HUES48 (cell line): ENCODE measurements at regions not wholly inside any gene's neighbourhood (a gene's known extent, or its start where the extent isn't known, plus 50 kb on each side); places are given as distances from the start of the nearest gene placed in this dataset.

Source experiments
- H3K27ac ChIP-seq: one replicate; pipeline ENCODE4 v1.7.0; 2013; ENCODE audit warnings: low read depth, low read length, inconsistent platforms
- H3K27me3 ChIP-seq: 2 replicates; pipeline ENCODE4 v1.6.1; 2013; ENCODE audit warnings: mild to moderate bottlenecking, low read length; ENCODE audit not compliant: control insufficient read depth, insufficient read depth
- H3K36me3 ChIP-seq: 2 replicates; pipeline ENCODE4 v1.6.1; 2013; ENCODE audit warnings: low read length; ENCODE audit not compliant: control insufficient read depth, insufficient read depth
- H3K4me1 ChIP-seq: 2 replicates; pipeline ENCODE4 v1.6.1; 2013; ENCODE audit warnings: mild to moderate bottlenecking, low read length; ENCODE audit not compliant: control insufficient read depth, insufficient read depth
- H3K4me3 ChIP-seq: 2 replicates; pipeline ENCODE4 v1.5.1; 2013; ENCODE audit warnings: mild to moderate bottlenecking, low read depth, low read length
- H3K9ac ChIP-seq: 2 replicates; pipeline ENCODE4 v1.6.1; 2013; ENCODE audit warnings: mild to moderate bottlenecking, low read depth, low read length, moderate library complexity
- H3K9me3 ChIP-seq: 2 replicates; pipeline ENCODE4 v1.6.1; 2013; ENCODE audit warnings: low read length; ENCODE audit not compliant: control insufficient read depth, insufficient read depth

DNA sequence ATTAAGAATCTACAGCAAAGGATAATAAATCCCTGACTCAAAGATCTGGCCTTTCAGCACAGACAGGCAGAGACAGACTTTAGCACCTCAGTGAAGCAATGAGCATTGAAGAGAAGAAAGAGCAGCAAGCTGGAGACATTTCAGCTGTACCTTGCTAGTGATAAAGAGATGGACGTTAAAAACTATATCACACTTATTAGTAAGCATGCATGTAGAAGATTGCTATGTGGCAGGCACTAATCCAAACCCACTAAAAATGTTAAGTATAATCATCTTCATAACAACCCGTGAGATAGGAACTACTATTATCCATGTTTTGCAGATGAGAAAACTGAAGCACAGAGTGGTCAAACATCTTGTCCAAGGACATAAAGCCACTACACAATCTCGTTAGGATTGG, 1538.3 kb upstream of the FLRT2 start:
- Histone ChIP-seq H3K27ac (no peak overlapping the region), H3K4me3 (no peak overlapping the region), H3K9ac (no peak overlapping the region), H3K9me3 (no peaks in the 10 kb centered on the region), H3K4me1 (no peaks in the 10 kb centered on the region), H3K36me3 (no peaks in the 10 kb centered on the region), H3K27me3 (no peaks in the 10 kb centered on the region)

DNA sequence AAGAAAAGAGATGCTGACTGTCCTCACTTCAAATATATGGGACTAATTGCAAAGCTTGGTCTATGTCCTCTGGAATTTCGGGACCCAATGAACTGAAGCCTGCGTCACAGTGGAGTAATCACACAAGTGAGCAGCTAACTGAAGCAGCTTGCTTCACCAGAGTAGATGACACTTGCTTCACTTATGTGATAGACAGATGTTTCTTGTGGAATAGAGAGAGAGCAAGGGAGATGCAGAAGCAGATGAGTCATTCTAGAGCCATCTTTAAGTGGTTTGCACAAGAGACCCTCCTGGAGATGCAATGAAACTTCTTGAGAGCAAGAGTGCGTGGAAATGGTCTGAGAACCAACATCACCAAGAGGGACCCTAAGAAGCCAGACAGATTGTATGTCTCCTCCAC, 1537.1 kb upstream of the FLRT2 start:
- H3K36me3 ChIP-seq, result no peaks in the 10 kb centered on the region
- no peak overlapping the region for H3K27ac ChIP-seq
- no peak overlapping the region for H3K4me3 ChIP-seq
- H3K27me3 ChIP-seq, result no peaks in the 10 kb centered on the region
- no peaks in the 10 kb centered on the region for H3K4me1 ChIP-seq
- no peaks in the 10 kb centered on the region for H3K9me3 ChIP-seq
- H3K9ac ChIP-seq, result no peak overlapping the region

DNA sequence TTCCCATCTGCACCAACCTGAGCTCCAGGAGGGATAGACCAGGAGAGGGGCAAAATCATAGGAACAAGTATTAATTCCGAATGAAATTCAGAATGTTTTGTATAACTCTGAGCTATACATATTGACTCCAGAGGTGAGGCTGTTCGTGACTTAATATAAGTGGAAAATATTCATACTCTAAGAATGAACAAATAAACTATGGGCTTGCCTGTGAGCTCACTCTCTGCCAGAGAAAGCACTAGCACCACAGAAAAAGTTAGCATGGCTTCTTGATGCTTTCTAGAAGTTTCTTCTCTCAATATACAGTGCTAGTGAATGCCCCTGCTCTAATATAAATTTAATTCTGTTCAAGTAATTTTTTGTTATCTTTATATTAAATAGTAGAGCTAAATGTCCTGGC, 1536.4 kb upstream of the FLRT2 start:
- no peak overlapping the region for H3K27ac ChIP-seq
- H3K4me3 ChIP-seq, result no peak overlapping the region
- H3K4me1 ChIP-seq, result no peaks in the 10 kb centered on the region
- H3K9me3 ChIP-seq, result no peaks in the 10 kb centered on the region
- H3K9ac ChIP-seq, result no peak overlapping the region
- H3K27me3 ChIP-seq, result no peaks in the 10 kb centered on the region
- H3K36me3 ChIP-seq, result no peaks in the 10 kb centered on the region

DNA sequence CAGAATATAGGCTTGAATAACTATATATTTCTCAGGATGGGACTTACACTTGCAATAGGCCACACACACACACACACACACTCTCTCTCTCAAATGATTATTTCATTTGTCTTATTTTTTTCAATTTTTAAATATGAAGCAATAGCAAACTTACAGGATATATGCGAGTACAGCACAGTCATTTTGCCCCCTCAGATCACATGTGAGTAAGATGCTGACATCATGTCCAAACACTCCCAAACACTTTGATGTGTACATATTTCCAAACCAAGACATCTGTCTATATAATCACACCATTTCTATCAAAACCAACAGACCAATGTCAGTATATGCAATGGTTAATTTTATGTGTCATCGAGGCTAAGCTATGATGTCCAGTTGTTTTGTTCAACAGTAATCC, 1535.9 kb upstream of the FLRT2 start:
- Histone ChIP-seq H3K4me3 (no peak overlapping the region), H3K36me3 (no peaks in the 10 kb centered on the region), H3K9me3 (no peaks in the 10 kb centered on the region), H3K27me3 (no peaks in the 10 kb centered on the region), H3K4me1 (no peaks in the 10 kb centered on the region), H3K27ac (no peak overlapping the region), H3K9ac (no peak overlapping the region)

DNA sequence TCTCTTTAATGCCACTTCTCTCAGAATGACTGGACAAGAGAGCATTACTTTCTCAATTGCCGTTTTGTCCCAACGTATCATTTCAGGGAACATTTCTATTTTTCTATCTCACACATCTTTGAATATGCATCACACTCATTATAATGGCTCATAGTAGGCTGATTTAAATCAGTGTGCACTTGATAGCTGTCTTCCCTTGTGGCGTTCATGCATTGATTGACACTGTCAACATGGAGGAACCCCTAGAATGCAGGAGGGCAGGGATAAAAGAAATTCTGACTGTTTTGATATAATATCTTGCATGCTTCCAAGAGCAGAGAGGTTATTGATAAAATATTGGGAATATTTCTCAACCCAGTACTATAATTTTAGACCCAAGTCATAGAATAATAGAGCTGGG, 1528.9 kb upstream of the FLRT2 start:
- Histone ChIP-seq H3K27me3 (no peaks in the 10 kb centered on the region), H3K36me3 (no peaks in the 10 kb centered on the region), H3K9ac (no peak overlapping the region), H3K9me3 (no peaks in the 10 kb centered on the region), H3K27ac (no peak overlapping the region), H3K4me1 (no peaks in the 10 kb centered on the region), H3K4me3 (no peak overlapping the region)

DNA sequence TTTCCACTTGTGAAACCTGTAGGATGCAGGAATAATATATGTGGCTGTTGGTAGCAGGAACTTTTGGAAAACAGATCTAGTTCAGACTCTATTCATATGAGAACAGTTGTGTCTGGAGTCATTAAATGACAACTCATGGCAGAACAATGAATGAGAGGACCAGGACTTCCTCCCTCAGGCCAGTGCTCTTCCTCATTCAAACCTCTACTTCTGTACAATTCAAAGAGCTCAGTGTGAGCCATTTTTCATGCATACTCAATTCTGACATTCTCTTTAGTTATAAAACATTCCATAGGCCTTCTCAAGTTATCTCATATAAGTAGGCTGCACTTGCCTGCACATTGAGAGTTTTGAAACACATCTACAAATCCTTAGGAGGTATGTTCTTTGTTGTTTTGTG, 1526.6 kb upstream of the FLRT2 start:
- H3K9me3 ChIP-seq, result no peaks in the 10 kb centered on the region
- no peak overlapping the region for H3K27ac ChIP-seq
- no peaks in the 10 kb centered on the region for H3K4me1 ChIP-seq

DNA sequence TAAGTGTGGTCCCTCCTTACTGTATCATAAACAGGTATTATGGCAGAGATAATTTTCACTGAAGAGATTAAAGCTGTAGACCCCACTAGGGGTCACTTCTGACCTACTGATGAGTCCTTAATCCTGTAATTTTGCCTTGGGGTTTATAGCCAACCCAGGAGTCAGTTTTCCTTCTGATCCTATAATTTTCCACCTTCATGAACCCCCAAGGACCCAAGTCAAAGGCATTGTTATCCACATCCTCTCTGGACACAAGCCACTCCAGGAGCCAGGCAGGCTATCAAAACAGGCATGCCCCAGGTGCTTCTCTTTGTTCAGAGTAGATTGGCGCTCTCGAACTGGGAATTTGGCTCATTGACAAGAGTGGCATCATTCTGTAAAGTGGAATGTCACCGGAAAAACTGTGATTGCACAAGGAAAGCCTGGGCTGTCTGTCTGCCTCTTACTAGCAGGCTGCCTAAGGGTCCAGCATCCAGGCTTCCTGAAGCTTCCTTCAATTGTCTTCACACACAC, 1523.2 kb upstream of the FLRT2 start:
- Histone ChIP-seq H3K27ac (no peak overlapping the region), H3K4me3 (no peak overlapping the region)

More for the DNA sequence above, 1526.6 kb upstream of the FLRT2 start:
- Histone ChIP-seq H3K36me3 (no peaks in the 10 kb centered on the region), H3K9ac (no peak overlapping the region), H3K27me3 (no peaks in the 10 kb centered on the region), H3K4me3 (no peak overlapping the region)

DNA sequence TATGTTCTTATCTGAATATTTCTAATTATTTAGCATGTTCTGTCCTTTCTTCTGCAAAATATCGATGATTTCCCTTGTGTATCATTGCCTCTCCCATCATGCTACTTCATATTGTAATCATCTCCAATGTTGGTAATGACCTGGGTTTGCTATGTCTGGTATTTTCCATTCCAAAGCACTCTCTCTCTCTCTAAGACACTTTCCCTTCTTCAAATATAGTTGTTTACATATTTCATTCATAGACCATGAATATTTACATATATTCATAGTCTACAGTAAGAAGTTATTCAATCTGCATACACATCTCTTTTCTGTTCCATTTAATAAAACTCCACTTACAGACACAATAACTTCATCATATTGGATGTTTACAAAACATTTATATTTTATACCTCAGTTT, 1516.5 kb upstream of the FLRT2 start:
- Histone ChIP-seq H3K4me1 (no peaks in the 10 kb centered on the region), H3K9me3 (no peaks in the 10 kb centered on the region)

More for the DNA sequence above, 1523.2 kb upstream of the FLRT2 start:
- H3K27me3 ChIP-seq, result no peaks in the 10 kb centered on the region
- H3K36me3 ChIP-seq, result no peaks in the 10 kb centered on the region
- H3K9me3 ChIP-seq, result no peaks in the 10 kb centered on the region
- no peak overlapping the region for H3K9ac ChIP-seq
- no peaks in the 10 kb centered on the region for H3K4me1 ChIP-seq

DNA sequence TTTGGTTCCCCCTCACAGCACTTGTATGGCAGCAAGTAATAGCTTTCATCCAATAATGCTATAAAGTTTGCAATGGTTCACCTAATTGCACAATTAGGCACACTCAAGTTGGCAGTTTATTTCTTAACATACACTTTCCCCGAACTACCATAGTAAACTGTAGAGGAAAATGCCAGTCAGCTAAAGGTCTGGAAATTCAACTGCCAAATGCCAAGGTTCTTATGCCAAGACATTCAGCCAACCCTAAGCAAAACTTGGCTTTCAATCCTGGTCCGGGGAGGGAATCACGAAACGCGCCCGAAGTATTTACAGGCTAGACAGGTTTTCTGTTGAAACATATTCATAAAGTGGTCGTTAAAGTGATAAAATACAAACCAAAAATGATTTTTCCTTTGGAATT, 1512.4 kb upstream of the FLRT2 start:
- Histone ChIP-seq H3K27me3 (no peaks in the 10 kb centered on the region), H3K36me3 (no peaks in the 10 kb centered on the region), H3K4me1 (no peaks in the 10 kb centered on the region), H3K9me3 (no peaks in the 10 kb centered on the region), H3K4me3 (no peak overlapping the region), H3K9ac (no peak overlapping the region), H3K27ac (no peak overlapping the region)

More for the DNA sequence above, 1516.5 kb upstream of the FLRT2 start:
- Histone ChIP-seq H3K9ac (no peak overlapping the region), H3K27me3 (no peaks in the 10 kb centered on the region), H3K36me3 (no peaks in the 10 kb centered on the region), H3K27ac (no peak overlapping the region), H3K4me3 (no peak overlapping the region)

DNA sequence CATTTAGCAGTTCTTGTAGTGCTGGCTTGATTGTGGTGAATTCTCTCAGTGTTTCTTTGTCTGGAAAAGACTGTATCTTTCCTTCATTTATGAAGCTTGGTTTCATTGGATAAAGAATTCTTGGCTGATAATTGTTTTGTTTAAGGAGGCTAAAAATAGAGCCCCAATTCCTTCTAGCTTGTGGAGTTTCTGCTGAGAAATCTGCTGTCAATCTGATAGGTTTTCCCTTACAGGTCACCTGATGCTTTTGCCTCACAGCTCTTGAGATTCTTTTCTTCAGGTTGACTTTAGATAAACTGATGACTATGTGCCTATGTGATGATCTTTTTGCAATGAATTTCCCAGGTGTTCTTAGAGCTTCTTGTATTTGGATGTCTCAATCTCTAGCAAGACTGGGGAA, 1508.5 kb upstream of the FLRT2 start:
- no peak overlapping the region for H3K4me3 ChIP-seq
- no peaks in the 10 kb centered on the region for H3K4me1 ChIP-seq
- no peak overlapping the region for H3K27ac ChIP-seq
- H3K27me3 ChIP-seq, result no peaks in the 10 kb centered on the region
- no peaks in the 10 kb centered on the region for H3K9me3 ChIP-seq
- no peaks in the 10 kb centered on the region for H3K36me3 ChIP-seq
- no peak overlapping the region for H3K9ac ChIP-seq

DNA sequence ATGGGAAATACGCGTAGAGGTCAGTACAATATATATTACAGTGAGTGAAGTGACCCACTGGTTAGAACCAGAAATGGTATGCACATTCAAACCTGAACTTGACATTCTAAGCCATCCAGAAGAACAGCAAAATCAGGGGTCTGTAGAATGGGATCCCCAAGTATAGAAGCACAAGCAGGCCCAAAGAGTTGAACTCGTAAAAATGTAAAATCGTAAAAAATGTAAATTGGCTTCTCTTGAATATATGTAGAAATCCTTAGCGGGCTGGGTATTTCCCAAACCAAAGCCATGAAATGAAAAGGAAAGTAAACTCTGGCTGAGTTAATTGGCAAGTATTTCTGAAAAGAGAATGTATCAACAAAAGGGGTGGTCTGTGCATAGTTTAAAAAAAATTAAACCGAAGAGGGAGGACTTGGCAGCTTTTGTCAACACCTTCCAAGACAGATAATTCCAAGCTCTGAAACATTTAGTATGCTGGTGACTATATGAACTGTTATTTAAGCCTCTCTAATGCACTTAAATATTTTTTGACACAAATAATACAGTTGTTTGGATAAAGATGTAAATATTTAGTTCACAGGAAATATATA, 1505.6 kb upstream of the FLRT2 start:
- H3K4me3 ChIP-seq, result no peak overlapping the region
- H3K36me3 ChIP-seq, result no peaks in the 10 kb centered on the region
- no peak overlapping the region for H3K27ac ChIP-seq
- H3K9ac ChIP-seq, result no peak overlapping the region
- H3K27me3 ChIP-seq, result no peaks in the 10 kb centered on the region
- H3K9me3 ChIP-seq, result no peaks in the 10 kb centered on the region
- no peaks in the 10 kb centered on the region for H3K4me1 ChIP-seq
